HL-60 (cell line): ENCODE measurements at regions not wholly inside any gene's neighbourhood (a gene's known extent, or its start where the extent isn't known, plus 50 kb on each side); places are given as distances from the start of the nearest gene placed in this dataset.

Experiments used
- DNase-seq, 2 experiments: peaks; one replicate each; pipeline ENCODE4 v3.0.0-alpha.2; 2010 to 2020; ENCODE audit warnings: low read depth in 1 of 2, low spot score in 1 of 2
- H3K27ac ChIP-seq: fragments of 250-450 bp; sonication (Bioruptor Pico); replicated peaks from 2 replicates; pipeline ENCODE4 v1.5.1; 2020; ENCODE audit warnings: mild to moderate bottlenecking, moderate library complexity
- H3K27me3 ChIP-seq: fragments of 250-450 bp; sonication (Bioruptor Pico); 2 replicates; pipeline ENCODE4 v1.5.1; 2021; ENCODE audit warnings: mild to moderate bottlenecking, moderate library complexity; ENCODE audit not compliant: insufficient read depth, poor library complexity, severe bottlenecking
- H3K4me3 ChIP-seq: replicated peaks from 2 replicates; pipeline ENCODE4 v1.5.1; 2011; ENCODE audit warnings: mild to moderate bottlenecking, control low read depth, low read length; ENCODE audit not compliant: insufficient read depth
- CTCF ChIP-seq: IDR thresholded peaks from one replicate; pipeline ENCODE4 v1.5.1; 2011; ENCODE audit warnings: low read length, control low read depth, inconsistent platforms; ENCODE audit not compliant: insufficient read depth
- GABPA ChIP-seq: IDR thresholded peaks from 2 replicates; pipeline ENCODE4 v1.6.1; 2012; ENCODE audit warnings: low read depth
- POLR2AphosphoS5 ChIP-seq: IDR thresholded peaks from 2 replicates; pipeline ENCODE4 v1.6.1; 2012; ENCODE audit warnings: low read depth
- REST ChIP-seq: IDR thresholded peaks from 2 replicates; pipeline ENCODE4 v1.6.1; 2012; ENCODE audit warnings: low read depth; ENCODE audit not compliant: insufficient replicate concordance
- SPI1 ChIP-seq: IDR thresholded peaks from 2 replicates; pipeline ENCODE4 v1.6.1; 2012; ENCODE audit warnings: low read depth, mild to moderate bottlenecking, borderline replicate concordance

- no peak for DNase-seq
- no peak for TF ChIP-seq CTCF
- no peak for TF ChIP-seq POLR2AphosphoS5
- no peak for TF ChIP-seq REST
- TF ChIP-seq GABPA, result no peak
- TF ChIP-seq SPI1, result no peak
Observed at GRCh38 chr10:117681104-117681503, 138.6 kb downstream of the EMX2 start.

GRCh38 chr10:117684046-117684610 lies 141.6 kb downstream of the EMX2 start:
- Histone ChIP-seq H3K27ac (no peak overlapping the region), H3K27me3 (peaks cover 4% of the 10 kb centered on the region), H3K4me3 (no peak overlapping the region)
- TF ChIP-seq CTCF, result no peak
- DNase-seq, result no peak

More at GRCh38 chr10:117681104-117681503, 138.6 kb downstream of the EMX2 start:
- H3K4me3 ChIP-seq, result no peak overlapping the region
- H3K27ac ChIP-seq, result no peak overlapping the region
- no peaks in the 10 kb centered on the region for H3K27me3 ChIP-seq

- TF ChIP-seq GABPA (no peak), POLR2AphosphoS5 (no peak), CTCF (no peak), SPI1 (no peak), REST (no peak)
- Histone ChIP-seq H3K4me3 (no peak overlapping the region), H3K27ac (no peak overlapping the region), H3K27me3 (peaks cover 4% of the 10 kb centered on the region)
- no peak for DNase-seq
Observed at GRCh38 chr10:117684672-117685211, 142.2 kb downstream of the EMX2 start.

GRCh38 chr10:117685431-117685830 lies 142.9 kb downstream of the EMX2 start:
- Histone ChIP-seq H3K27ac (no peak overlapping the region), H3K27me3 (peaks cover 4% of the 10 kb centered on the region), H3K4me3 (no peak overlapping the region)
- DNase-seq, result no peak
- TF ChIP-seq REST, result no peak
- TF ChIP-seq CTCF, result no peak
- no peak for TF ChIP-seq SPI1
- no peak for TF ChIP-seq GABPA
- TF ChIP-seq POLR2AphosphoS5, result no peak
